Tibial nerve (tissue), 4 donors: ENCODE measurements at regions not wholly inside any gene's neighbourhood (a gene's known extent, or its start where the extent isn't known, plus 50 kb on each side); places are given as distances from the start of the nearest gene placed in this dataset.
"Not testable (repeated sequence)": the region's sequence is repeated elsewhere in the genome, so short reads cannot be mapped to it uniquely, and the experiment has no call there.

Source experiments
- DNase-seq, 2 donors: peaks; one replicate each; pipeline ENCODE4 v3.0.0-alpha.2; 2019; ENCODE audit warnings: low spot score in 2 of 2
- H3K27ac ChIP-seq, 4 donors: fragments of 200-600 bp; sonication (generic) in 3 of 4; one replicate each; pipeline ENCODE4 v1.5.1; 2017 to 2019; ENCODE audit warnings: mild to moderate bottlenecking in 1 of 4
- H3K27me3 ChIP-seq, 2 donors: fragments of 200-600 bp; sonication (generic) in 1 of 2; one replicate each; pipeline versions ENCODE4 v1.5.1 to v1.6.0; 2017 to 2019
- H3K36me3 ChIP-seq, 3 donors: fragments of 200-600 bp; sonication (generic); one replicate each; pipeline ENCODE4 v1.5.1; 2018 to 2019
- H3K4me1 ChIP-seq, 4 donors: fragments of 200-600 bp; sonication (generic) in 3 of 4; one replicate each; pipeline ENCODE4 v1.5.1; 2017 to 2019
- H3K4me3 ChIP-seq, 4 donors: fragments of 200-600 bp; sonication (generic) in 3 of 4; one replicate each; pipeline ENCODE4 v1.5.1; 2017 to 2019; ENCODE audit warnings: mild to moderate bottlenecking in 1 of 4, moderate library complexity in 1 of 4
- H3K9me3 ChIP-seq, 4 donors: fragments of 200-600 bp; sonication (generic) in 3 of 4; one replicate each; pipeline ENCODE4 v1.5.1; 2017 to 2019
- CTCF ChIP-seq, 5 experiments: fragments of 200-600 bp in 3 of 5; fragments of 450-650 bp in 2 of 5; sonication (generic) in 3 of 5; IDR thresholded peaks; one replicate each; pipeline ENCODE4 v1.5.1; 2016 to 2019; ENCODE audit warnings: antibody characterized with exemption in 5 of 5, mild to moderate bottlenecking in 3 of 5, moderate library complexity in 2 of 5
- EP300 ChIP-seq, 2 donors: sonication (generic); formaldehyde crosslinking; IDR thresholded peaks; one replicate each; pipeline ENCODE4 v1.6.1; 2017; ENCODE audit warnings: antibody characterized with exemption in 2 of 2, mild to moderate bottlenecking in 1 of 2
- POLR2A ChIP-seq, 2 donors: fragments of 450-650 bp; IDR thresholded peaks; one replicate each; pipeline ENCODE4 v1.6.1; 2017; ENCODE audit warnings: antibody characterized with exemption in 2 of 2, mild to moderate bottlenecking in 2 of 2, moderate library complexity in 2 of 2
- WGBS, 2 donors: methylation state at CpG; one replicate each; pipeline ENCODE4 v1.1.5; 2018; 5-methylcytosine and 5-hydroxymethylcytosine counted together

- no peaks in the 10 kb centered on the region for H3K36me3 ChIP-seq
- no peaks in the 10 kb centered on the region for H3K27me3 ChIP-seq
- TF ChIP-seq POLR2A (IDR thresholded peaks at IDR 0.05) (no peak), CTCF (IDR thresholded peaks at IDR 0.05) (no peak), EP300 (IDR thresholded peaks at IDR 0.05) (no peak)
- H3K9me3 ChIP-seq, result no peaks in the 10 kb centered on the region
- no peak for DNase-seq
- H3K4me1 ChIP-seq, result no peaks in the 10 kb centered on the region
- WGBS, 2 donors, result 10 to 19% methylated on average over 5 of the region's 5 CpGs
- no peak overlapping the region for H3K4me3 ChIP-seq
- no peak overlapping the region for H3K27ac ChIP-seq
These were observed 682.3 kb downstream of the BRINP1 start for GRCh38 chr9:118686959-118687358.

DNA sequence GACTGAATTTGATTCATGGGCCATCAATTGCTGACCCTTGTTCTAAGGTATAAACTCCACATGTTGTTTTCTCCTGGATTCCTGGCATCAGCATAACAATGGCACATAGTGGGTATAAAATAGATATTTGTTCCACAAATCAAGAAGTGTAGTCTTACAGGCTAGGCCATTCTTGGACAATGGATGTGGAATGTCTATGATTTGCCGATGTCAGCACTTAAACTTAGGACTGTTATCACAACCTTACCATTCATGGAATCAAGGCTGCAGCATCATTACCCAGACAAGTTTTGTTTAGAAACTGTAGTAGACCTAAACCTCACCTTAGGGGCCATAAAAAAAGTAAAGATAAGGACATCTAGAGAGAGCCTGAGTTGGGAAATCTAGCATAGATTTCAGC lies 680.0 kb downstream of the BRINP1 start:
- no peak overlapping the region for H3K27ac ChIP-seq
- TF ChIP-seq CTCF (IDR thresholded peaks at IDR 0.05) (no peak), EP300 (IDR thresholded peaks at IDR 0.05) (no peak), POLR2A (IDR thresholded peaks at IDR 0.05) (no peak)
- 83 to 96% methylated on average over 1 of the region's 1 CpG for WGBS, 2 donors

DNA sequence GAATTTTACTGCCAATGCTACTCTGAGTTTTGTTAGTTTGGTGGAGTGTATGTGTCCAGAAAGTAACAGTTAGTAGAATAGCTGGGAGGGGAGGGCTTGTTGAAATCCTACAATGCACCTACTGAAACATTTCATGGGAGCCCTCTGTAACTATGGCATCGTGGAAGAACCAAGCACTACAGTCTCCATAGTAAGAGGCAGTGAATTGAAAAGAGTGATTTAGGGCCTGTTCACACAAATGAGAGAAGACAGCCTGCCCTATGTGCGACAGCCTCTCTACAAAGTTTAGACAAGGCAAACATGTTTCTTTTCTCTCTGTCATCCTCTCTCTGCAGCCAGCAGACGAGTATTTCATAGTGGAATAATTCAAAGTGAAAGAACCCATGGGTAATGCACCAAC lies 676.6 kb downstream of the BRINP1 start:
- H3K4me3 ChIP-seq, result no peak overlapping the region
- peaks cover 0 to 3% (median 0%) of the 10 kb centered on the region in 4 donors for H3K9me3 ChIP-seq
- H3K27me3 ChIP-seq, result no peaks in the 10 kb centered on the region
- H3K4me1 ChIP-seq, result no peaks in the 10 kb centered on the region
- H3K36me3 ChIP-seq, result no peaks in the 10 kb centered on the region
- WGBS, 2 donors, result 52 to 57% methylated on average over 3 of the region's 3 CpGs
- TF ChIP-seq EP300 (IDR thresholded peaks at IDR 0.05), result no peak
- no peak for TF ChIP-seq CTCF (IDR thresholded peaks at IDR 0.05)
- TF ChIP-seq POLR2A (IDR thresholded peaks at IDR 0.05), result no peak
- H3K27ac ChIP-seq, result no peak overlapping the region
- no peak for DNase-seq

More for the DNA sequence above, 680.0 kb downstream of the BRINP1 start:
- Histone ChIP-seq H3K36me3 (no peaks in the 10 kb centered on the region), H3K9me3 (no peaks in the 10 kb centered on the region), H3K27me3 (no peaks in the 10 kb centered on the region), H3K4me1 (no peaks in the 10 kb centered on the region), H3K4me3 (no peak overlapping the region)
- DNase-seq, result no peak

DNA sequence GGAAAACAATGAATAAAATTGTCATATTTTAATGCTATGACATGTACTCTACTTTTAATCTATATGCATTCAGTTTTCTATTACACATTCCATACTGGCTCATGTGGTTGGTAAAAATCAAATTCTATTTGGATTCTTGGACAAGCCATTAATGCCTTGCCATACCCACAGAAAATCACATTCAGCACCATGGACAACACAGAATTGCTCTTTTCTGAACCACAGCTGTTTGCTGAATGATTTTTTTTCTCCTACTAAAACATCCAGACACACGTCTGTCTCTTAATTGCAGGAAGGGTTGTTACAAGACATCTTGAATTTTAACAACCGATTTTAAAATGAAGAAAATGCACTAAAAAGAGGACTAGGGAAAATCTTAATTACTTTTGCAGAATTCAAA lies 675.6 kb downstream of the BRINP1 start:
- WGBS, 2 donors, result 41 to 46% methylated on average over 2 of the region's 2 CpGs
- Histone ChIP-seq H3K36me3 (no peaks in the 10 kb centered on the region), H3K9me3 (peaks cover 0 to 7% (median 0%) of the 10 kb centered on the region in 4 donors), H3K27ac (no peak overlapping the region), H3K4me1 (no peaks in the 10 kb centered on the region), H3K4me3 (no peak overlapping the region), H3K27me3 (no peaks in the 10 kb centered on the region)
- DNase-seq, result no peak
- TF ChIP-seq EP300 (IDR thresholded peaks at IDR 0.05) (no peak), CTCF (IDR thresholded peaks at IDR 0.05) (no peak)

- not testable (repeated sequence) for H3K27me3 ChIP-seq, H3K4me3 ChIP-seq, DNase-seq, H3K4me1 ChIP-seq, H3K27ac ChIP-seq, H3K36me3 ChIP-seq, H3K9me3 ChIP-seq
- 90 to 93% methylated on average over 23 of the region's 23 CpGs for WGBS, 2 donors
These were observed 674.0 kb downstream of the BRINP1 start for GRCh38 chr9:118695249-118695648.

DNA sequence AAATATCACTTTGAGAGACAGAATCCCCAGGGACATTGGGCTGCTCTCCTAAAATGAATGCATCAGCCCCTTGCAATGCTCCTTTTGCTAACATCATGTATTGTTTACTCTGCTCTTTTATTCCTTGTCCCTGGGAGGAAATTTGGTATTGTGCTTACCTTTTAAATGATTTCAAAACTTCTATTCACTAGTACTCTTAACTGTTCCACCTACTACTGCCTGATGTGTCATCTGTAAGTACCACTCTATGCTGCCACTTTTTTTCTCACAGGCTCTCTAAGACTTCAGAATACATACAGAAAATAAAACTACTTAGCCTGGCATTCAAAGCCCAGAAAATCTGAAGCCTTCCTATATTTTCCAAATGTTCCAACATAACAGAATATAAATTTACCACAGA lies 667.2 kb downstream of the BRINP1 start:
- TF ChIP-seq EP300 (IDR thresholded peaks at IDR 0.05), result no peak
- no peak for TF ChIP-seq CTCF (IDR thresholded peaks at IDR 0.05)
- TF ChIP-seq POLR2A (IDR thresholded peaks at IDR 0.05), result no peak
- H3K4me1 ChIP-seq, result no peaks in the 10 kb centered on the region

More for the DNA sequence above, 667.2 kb downstream of the BRINP1 start:
- no peaks in the 10 kb centered on the region for H3K27me3 ChIP-seq
- no peak overlapping the region for H3K4me3 ChIP-seq
- no peaks in the 10 kb centered on the region for H3K36me3 ChIP-seq
- no peak overlapping the region for H3K27ac ChIP-seq
- H3K9me3 ChIP-seq, result peaks cover 0 to 7% (median 0%) of the 10 kb centered on the region in 4 donors
- DNase-seq, result no peak
